Endothelial cell (in vitro differentiated cells): ENCODE measurements at regions not wholly inside any gene's neighbourhood (a gene's known extent, or its start where the extent isn't known, plus 50 kb on each side); places are given as distances from the start of the nearest gene placed in this dataset.

Source experiments
- DNase-seq: peaks from one replicate; pipeline ENCODE4 v3.0.0; 2021; ENCODE audit warnings: low spot score
- H3K27ac Mint-ChIP-seq: one replicate; pipeline ENCODE4 v1.8.0; 2021; ENCODE audit warnings: mixed read lengths, inconsistent platforms; ENCODE audit not compliant: unreplicated experiment
- H3K27me3 Mint-ChIP-seq: one replicate; pipeline ENCODE4 v1.8.0; 2021; ENCODE audit warnings: mild to moderate bottlenecking, moderate library complexity, mixed read lengths, inconsistent platforms; ENCODE audit not compliant: unreplicated experiment
- H3K36me3 Mint-ChIP-seq: one replicate; pipeline ENCODE4 v1.8.0; 2021; ENCODE audit warnings: mild to moderate bottlenecking, low read depth, mixed read lengths, inconsistent platforms; ENCODE audit not compliant: unreplicated experiment
- H3K4me1 Mint-ChIP-seq: one replicate; pipeline ENCODE4 v1.8.0; 2021; ENCODE audit warnings: mild to moderate bottlenecking, mixed read lengths, inconsistent platforms; ENCODE audit not compliant: unreplicated experiment
- H3K4me3 Mint-ChIP-seq: one replicate; pipeline ENCODE4 v1.8.0; 2021; ENCODE audit warnings: mild to moderate bottlenecking, mixed read lengths, inconsistent platforms; ENCODE audit not compliant: unreplicated experiment
- H3K9me3 Mint-ChIP-seq: one replicate; pipeline ENCODE4 v1.8.0; 2021; ENCODE audit warnings: mixed read lengths, inconsistent platforms; ENCODE audit not compliant: unreplicated experiment
- CTCF ChIP-seq: fragments of 200-600 bp; sonication (generic); IDR thresholded peaks from one replicate; pipeline ENCODE4 v1.5.0; 2021; ENCODE audit warnings: antibody characterized with exemption; ENCODE audit not compliant: unreplicated experiment

- no peak for DNase-seq
- no peak for TF ChIP-seq CTCF
- H3K36me3 Mint-ChIP-seq: peaks cover 6% of the 10 kb centered on the region
- peaks cover 41% of the 10 kb centered on the region for H3K4me1 Mint-ChIP-seq
- H3K9me3 Mint-ChIP-seq: peaks cover 4% of the 10 kb centered on the region
- peak overlapping the region; percentile 98 for H3K27ac Mint-ChIP-seq
- no peak overlapping the region for H3K4me3 Mint-ChIP-seq
- H3K27me3 Mint-ChIP-seq: peaks cover 5% of the 10 kb centered on the region
Measured at GRCh38 chr17:68794636-68795434, 160.4 kb downstream of the ABCA8 start.

GRCh38 chr17:68792873-68793272 is 162.3 kb downstream of the ABCA8 start:
- Mint-ChIP-seq H3K27ac (no peak overlapping the region), H3K4me1 (peaks cover 41% of the 10 kb centered on the region), H3K4me3 (no peak overlapping the region)

GRCh38 chr17:68792042-68792685 is 163.0 kb downstream of the ABCA8 start:
- Mint-ChIP-seq H3K4me1 (peaks cover 41% of the 10 kb centered on the region), H3K4me3 (no peak overlapping the region), H3K36me3 (peaks cover 6% of the 10 kb centered on the region), H3K27ac (no peak overlapping the region), H3K9me3 (peaks cover 4% of the 10 kb centered on the region), H3K27me3 (peaks cover 5% of the 10 kb centered on the region)
- no peak for DNase-seq
- no peak for TF ChIP-seq CTCF

More at GRCh38 chr17:68792873-68793272, 162.3 kb downstream of the ABCA8 start:
- H3K36me3 Mint-ChIP-seq: peaks cover 6% of the 10 kb centered on the region
- peaks cover 5% of the 10 kb centered on the region for H3K27me3 Mint-ChIP-seq
- no peak for TF ChIP-seq CTCF
- peaks cover 4% of the 10 kb centered on the region for H3K9me3 Mint-ChIP-seq
- no peak for DNase-seq

GRCh38 chr17:68790931-68791330 is 164.3 kb downstream of the ABCA8 start:
- DNase-seq: no peak
- H3K4me3 Mint-ChIP-seq: no peak overlapping the region
- peaks cover 33% of the 10 kb centered on the region for H3K4me1 Mint-ChIP-seq
- no peaks in the 10 kb centered on the region for H3K9me3 Mint-ChIP-seq
- H3K36me3 Mint-ChIP-seq: no peaks in the 10 kb centered on the region
- TF ChIP-seq CTCF: no peak
- H3K27ac Mint-ChIP-seq: no peak overlapping the region
- peaks cover 5% of the 10 kb centered on the region for H3K27me3 Mint-ChIP-seq

- Mint-ChIP-seq H3K36me3 (no peaks in the 10 kb centered on the region), H3K27me3 (peaks cover 5% of the 10 kb centered on the region), H3K4me1 (peaks cover 29% of the 10 kb centered on the region), H3K9me3 (peaks cover 2% of the 10 kb centered on the region), H3K27ac (no peak overlapping the region), H3K4me3 (no peak overlapping the region)
- no peak for TF ChIP-seq CTCF
- DNase-seq: no peak
Measured at GRCh38 chr17:68790492-68790891, 164.7 kb downstream of the ABCA8 start.
